Liver (tissue), 8 donors: ENCODE measurements at regions not wholly inside any gene's neighbourhood (a gene's known extent, or its start where the extent isn't known, plus 50 kb on each side); places are given as distances from the start of the nearest gene placed in this dataset.

Experiments
- DNase-seq: peaks from one replicate; pipeline ENCODE4 v3.0.0-alpha.2; 2017; ENCODE audit warnings: low spot score
- H3K27ac ChIP-seq, 2 donors: one replicate each; pipeline ENCODE4 v1.7.0; 2013; ENCODE audit warnings: inconsistent platforms in 2 of 2, low read length in 2 of 2, control low read depth in 1 of 2, low read depth in 1 of 2, mild to moderate bottlenecking in 1 of 2
- H3K27me3 ChIP-seq, 4 donors: one replicate each; pipeline versions ENCODE4 v1.6.1 to v1.7.0; 2013; ENCODE audit warnings: low read length in 3 of 4, inconsistent platforms in 1 of 4, mild to moderate bottlenecking in 1 of 4, moderate library complexity in 1 of 4; ENCODE audit not compliant: control insufficient read depth in 4 of 4, insufficient read depth in 4 of 4
- H3K36me3 ChIP-seq, 4 donors: one replicate each; pipeline versions ENCODE4 v1.6.1 to v1.7.0; 2013; ENCODE audit warnings: low read length in 3 of 4, mild to moderate bottlenecking in 3 of 4, low read depth in 1 of 4, moderate library complexity in 1 of 4; ENCODE audit not compliant: control insufficient read depth in 4 of 4, insufficient read depth in 3 of 4
- H3K4me1 ChIP-seq, 4 donors: one replicate each; pipeline versions ENCODE4 v1.6.1 to v1.7.0; 2013; ENCODE audit warnings: low read length in 3 of 4, mild to moderate bottlenecking in 3 of 4, moderate library complexity in 1 of 4; ENCODE audit not compliant: control insufficient read depth in 4 of 4, insufficient read depth in 4 of 4
- H3K4me3 ChIP-seq, 3 donors: one replicate each; pipeline versions ENCODE4 v1.6.1 to v1.7.0; 2013; ENCODE audit warnings: low read length in 3 of 3, control low read depth in 1 of 3, low read depth in 1 of 3, mild to moderate bottlenecking in 1 of 3
- H3K9ac ChIP-seq, 2 donors: one replicate each; pipeline ENCODE4 v1.7.0; 2013; ENCODE audit warnings: low read length in 2 of 2, mild to moderate bottlenecking in 2 of 2, moderate library complexity in 2 of 2, control low read depth in 1 of 2, low read depth in 1 of 2
- H3K9me3 ChIP-seq, 4 donors: one replicate each; pipeline versions ENCODE4 v1.6.1 to v1.7.0; 2013; ENCODE audit warnings: low read length in 3 of 4; ENCODE audit not compliant: control insufficient read depth in 4 of 4
- ATF3 ChIP-seq: IDR thresholded peaks from 2 replicates; pipeline ENCODE4 v1.6.1; 2016; ENCODE audit warnings: antibody characterized with exemption
- FOXA1 ChIP-seq: IDR thresholded peaks from 2 replicates; pipeline ENCODE4 v1.6.1; 2016; ENCODE audit warnings: antibody characterized with exemption
- FOXA2 ChIP-seq: IDR thresholded peaks from 2 replicates; pipeline ENCODE4 v1.6.1; 2016; ENCODE audit warnings: antibody characterized with exemption
- GABPA ChIP-seq, 2 donors: IDR thresholded peaks in 1 of 2; conservative IDR thresholded peaks in 1 of 2; 2 replicates each; pipeline ENCODE4 v1.6.1; 2016; ENCODE audit warnings: antibody characterized with exemption in 2 of 2, mild to moderate bottlenecking in 1 of 2, moderate library complexity in 1 of 2
- HNF4A ChIP-seq, 2 donors: conservative IDR thresholded peaks; 2 replicates each; pipeline ENCODE4 v1.6.1; 2016; ENCODE audit warnings: antibody characterized with exemption in 2 of 2, mild to moderate bottlenecking in 2 of 2
- NR2F2 ChIP-seq: IDR thresholded peaks from 2 replicates; pipeline ENCODE4 v1.6.1; 2016; ENCODE audit warnings: antibody characterized with exemption
- REST ChIP-seq: IDR thresholded peaks from 2 replicates; pipeline ENCODE4 v1.6.1; 2016; ENCODE audit warnings: antibody characterized with exemption, mild to moderate bottlenecking
- RXRA ChIP-seq, 2 donors: IDR thresholded peaks; 2 replicates each; pipeline ENCODE4 v1.6.1; 2017 to 2018; ENCODE audit warnings: antibody characterized with exemption in 2 of 2, mild to moderate bottlenecking in 1 of 2
- YY1 ChIP-seq: IDR thresholded peaks from 2 replicates; pipeline ENCODE4 v1.6.1; 2016; ENCODE audit warnings: antibody characterized with exemption, mild to moderate bottlenecking
- ZBTB33 ChIP-seq: IDR thresholded peaks from 2 replicates; pipeline ENCODE4 v1.6.1; 2016; ENCODE audit warnings: antibody characterized with exemption
- WGBS: extraction: QIAGEN DNeasy Blood & Tissue Kit; methylation state at CpG from one replicate; pipeline ENCODE4 v1.1.7; 2013; 5-methylcytosine and 5-hydroxymethylcytosine counted together
- TF ChIP-seq, protein P1 (sequence below): fragments of 150-350 bp; IDR thresholded peaks from 2 replicates; pipeline ENCODE4 v1.5.1; 2017; ENCODE audit warnings: improper control_type of control experiment, low read depth, low read length; ENCODE audit not compliant: missing input control
- TF ChIP-seq, protein P2 (sequence below): IDR thresholded peaks from 2 replicates; pipeline ENCODE4 v1.6.1; 2016; ENCODE audit warnings: antibody characterized with exemption
- donor health status: healthy.
- donor health status: healthy.
- donor health status: healthy.
- donor health status: healthy.
- donor health status: healthy.

DNA sequence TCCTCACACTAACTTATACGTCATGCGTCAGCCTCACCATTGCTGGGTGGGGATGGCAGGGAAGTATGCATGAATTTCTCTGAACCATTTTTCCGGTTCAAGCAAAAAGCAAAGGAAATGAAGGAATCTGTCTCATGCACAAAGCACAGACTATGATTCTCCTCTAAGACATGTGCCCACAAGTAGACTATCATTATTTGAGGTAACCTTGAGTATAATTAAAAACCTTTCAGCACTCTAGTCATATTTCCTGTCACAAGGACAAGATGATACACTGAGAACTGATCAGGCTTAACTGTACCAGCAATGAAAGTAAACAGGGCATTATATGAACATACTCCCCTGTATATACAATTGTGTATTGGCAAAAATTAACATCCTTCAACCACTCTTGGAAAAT lies 56.7 kb upstream of the TSC22D2 start:
- H3K4me3 ChIP-seq, result no peak overlapping the region
- H3K36me3 ChIP-seq, result no peaks in the 10 kb centered on the region
- 98% methylated on average over 3 of the region's 3 CpGs for WGBS
- H3K27me3 ChIP-seq, result no peaks in the 10 kb centered on the region
- TF ChIP-seq REST (no peak), ATF3 (no peak), ZBTB33 (no peak), FOXA1 (no peak), YY1 (no peak), NR2F2 (no peak), RXRA (IDR thresholded peaks at IDR 0.05) (no peak), FOXA2 (no peak), HNF4A (conservative IDR thresholded peaks at IDR 0.05) (no peak), GABPA (IDR thresholded peaks at IDR 0.05 in 1 of 2, conservative IDR thresholded peaks at IDR 0.05 in 1 of 2) (no peak)
- TF ChIP-seq, protein P1, sequence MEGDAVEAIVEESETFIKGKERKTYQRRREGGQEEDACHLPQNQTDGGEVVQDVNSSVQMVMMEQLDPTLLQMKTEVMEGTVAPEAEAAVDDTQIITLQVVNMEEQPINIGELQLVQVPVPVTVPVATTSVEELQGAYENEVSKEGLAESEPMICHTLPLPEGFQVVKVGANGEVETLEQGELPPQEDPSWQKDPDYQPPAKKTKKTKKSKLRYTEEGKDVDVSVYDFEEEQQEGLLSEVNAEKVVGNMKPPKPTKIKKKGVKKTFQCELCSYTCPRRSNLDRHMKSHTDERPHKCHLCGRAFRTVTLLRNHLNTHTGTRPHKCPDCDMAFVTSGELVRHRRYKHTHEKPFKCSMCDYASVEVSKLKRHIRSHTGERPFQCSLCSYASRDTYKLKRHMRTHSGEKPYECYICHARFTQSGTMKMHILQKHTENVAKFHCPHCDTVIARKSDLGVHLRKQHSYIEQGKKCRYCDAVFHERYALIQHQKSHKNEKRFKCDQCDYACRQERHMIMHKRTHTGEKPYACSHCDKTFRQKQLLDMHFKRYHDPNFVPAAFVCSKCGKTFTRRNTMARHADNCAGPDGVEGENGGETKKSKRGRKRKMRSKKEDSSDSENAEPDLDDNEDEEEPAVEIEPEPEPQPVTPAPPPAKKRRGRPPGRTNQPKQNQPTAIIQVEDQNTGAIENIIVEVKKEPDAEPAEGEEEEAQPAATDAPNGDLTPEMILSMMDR, result no peak
- H3K27ac ChIP-seq, result no peak overlapping the region
- DNase-seq, result no peak
- no peaks in the 10 kb centered on the region for H3K9me3 ChIP-seq
- no peaks in the 10 kb centered on the region for H3K4me1 ChIP-seq
- no peak overlapping the region for H3K9ac ChIP-seq

DNA sequence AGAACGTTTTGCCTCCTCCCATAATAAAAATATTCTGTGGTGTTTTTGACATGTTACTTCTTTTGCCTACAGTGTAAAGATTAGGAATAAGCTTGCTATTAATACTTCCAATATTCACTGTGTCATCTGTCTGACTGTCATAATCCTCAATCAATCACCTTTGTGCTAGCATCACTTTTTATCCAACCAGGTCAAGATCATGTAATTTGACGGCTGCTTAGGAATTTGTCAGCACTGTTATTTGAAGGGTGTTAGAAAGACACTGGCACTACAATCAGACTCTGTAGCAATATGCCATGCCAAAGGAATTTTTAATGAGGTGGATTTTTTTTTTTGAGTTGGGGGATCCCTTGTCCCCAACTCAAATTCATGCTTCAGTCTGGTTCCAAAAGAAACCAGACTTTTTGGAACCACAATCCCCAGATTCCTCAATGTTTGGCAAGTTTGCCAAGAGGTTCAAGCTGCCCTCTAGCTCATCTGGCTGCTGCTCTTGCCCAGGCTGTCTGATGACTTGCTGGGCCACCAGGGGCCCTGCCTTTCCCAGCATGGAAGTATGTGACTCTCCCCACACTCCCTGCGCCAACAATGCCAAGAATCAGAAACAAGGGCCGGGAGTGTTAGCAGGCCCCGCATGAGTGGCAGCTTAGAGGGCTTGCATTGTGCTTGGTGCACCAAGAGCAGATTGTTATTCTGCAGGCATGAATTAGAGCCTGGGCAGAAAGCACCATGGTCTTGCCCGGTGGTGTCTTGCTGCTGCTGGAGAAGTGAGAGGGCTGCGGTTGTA lies 58.6 kb upstream of the TSC22D2 start:
- WGBS, result 77% methylated on average over 7 of the region's 7 CpGs
- Histone ChIP-seq H3K4me3 (no peak overlapping the region), H3K9ac (no peak overlapping the region), H3K36me3 (no peaks in the 10 kb centered on the region), H3K4me1 (no peaks in the 10 kb centered on the region), H3K9me3 (no peaks in the 10 kb centered on the region), H3K27ac (no peak overlapping the region), H3K27me3 (no peaks in the 10 kb centered on the region)
- no peak for DNase-seq
- TF ChIP-seq, protein P2, sequence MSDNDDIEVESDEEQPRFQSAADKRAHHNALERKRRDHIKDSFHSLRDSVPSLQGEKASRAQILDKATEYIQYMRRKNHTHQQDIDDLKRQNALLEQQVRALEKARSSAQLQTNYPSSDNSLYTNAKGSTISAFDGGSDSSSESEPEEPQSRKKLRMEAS, result no peak
